H1 (cell line): ENCODE measurements at regions not wholly inside any gene's neighbourhood (a gene's known extent, or its start where the extent isn't known, plus 50 kb on each side); places are given as distances from the start of the nearest gene placed in this dataset.

Experiments used
- ATF2 ChIP-seq: IDR thresholded peaks from 2 replicates; pipeline ENCODE4 v1.6.1; 2012; ENCODE audit warnings: low read length, inconsistent platforms
- E2F6 ChIP-seq: IDR thresholded peaks from 2 replicates; pipeline ENCODE4 v1.6.1; 2012; ENCODE audit warnings: inconsistent platforms
- GABPA ChIP-seq: IDR thresholded peaks from 2 replicates; pipeline ENCODE4 v1.6.1; 2011; ENCODE audit warnings: mild to moderate bottlenecking, low read length, moderate library complexity, borderline replicate concordance; ENCODE audit not compliant: insufficient read depth
- JUN ChIP-seq: IDR thresholded peaks from 2 replicates; pipeline ENCODE4 v1.6.1; 2011; ENCODE audit warnings: low read depth, mild to moderate bottlenecking, improper control_type of control experiment, low read length
- RFX5 ChIP-seq: IDR thresholded peaks from 2 replicates; pipeline ENCODE4 v1.6.1; 2011; ENCODE audit warnings: low read depth, low read length, improper control_type of control experiment, borderline replicate concordance
- SIN3A ChIP-seq, 2 experiments: IDR thresholded peaks in 1 of 2; conservative IDR thresholded peaks in 1 of 2; 2 replicates each; pipeline ENCODE4 v1.6.1; 2011 to 2012; ENCODE audit warnings: low read length in 2 of 2, improper control_type of control experiment in 1 of 2, low read depth in 1 of 2, mild to moderate bottlenecking in 1 of 2
- SIX5 ChIP-seq: IDR thresholded peaks from 2 replicates; pipeline ENCODE4 v1.6.1; 2011; ENCODE audit warnings: mild to moderate bottlenecking, low read depth, low read length
- SRF ChIP-seq: IDR thresholded peaks from 2 replicates; pipeline ENCODE4 v1.6.1; 2011; ENCODE audit warnings: mild to moderate bottlenecking, low read depth, low read length, moderate library complexity

- TF ChIP-seq GABPA (no peak), JUN (no peak), ATF2 (no peak), SRF (no peak), RFX5 (no peak), SIN3A (conservative IDR thresholded peaks at IDR 0.05 in 1 of 2, IDR thresholded peaks at IDR 0.05 in 1 of 2; ENCODE audit: low read depth in 1 of 2, low read length in 2 of 2) (no peak), SIX5 (no peak), E2F6 (no peak)
These were observed 815.7 kb downstream of the BRD1 start (continued) for GRCh38 chr22:49011769-49012648.
